ENCODE measurements at regions not wholly inside any gene's neighbourhood (a gene's known extent, or its start where the extent isn't known, plus 50 kb on each side); places are given as distances from the start of the nearest gene placed in this dataset.

GRCh38 chr10:4051641-4052151, 266.7 kb upstream of the KLF6 start:
- no peaks in the 10 kb centered on the region for H4K20me1 ChIP-seq (ENCODE audit: control insufficient read depth, extremely low read depth, insufficient read depth, low read length)
- dilution Hi-C loops (cut with MboI; ENCODE audit: extremely low pct_ligation_motif_present, low sequenced_read_pairs) = no loop called here
- peak overlapping the region; percentile 73 for H3K4me2 ChIP-seq (ENCODE audit: control insufficient read depth, extremely low read depth, insufficient read depth, low read depth, low read length)
- DNase-seq (ENCODE audit: low read depth, low spot score) = no peak
- no peak for FAIRE-seq
- H3K9ac ChIP-seq (ENCODE audit: control insufficient read depth, extremely low read depth, insufficient read depth, low read length) = no peak overlapping the region
- no peaks in the 10 kb centered on the region for H3K27me3 ChIP-seq (ENCODE audit: control insufficient read depth, extremely low read depth, insufficient read depth, low read length)
- no peak for TF ChIP-seq EZH2 (IDR thresholded peaks at IDR 0.05; ENCODE audit: low read length)
- TF ChIP-seq, protein P1, sequence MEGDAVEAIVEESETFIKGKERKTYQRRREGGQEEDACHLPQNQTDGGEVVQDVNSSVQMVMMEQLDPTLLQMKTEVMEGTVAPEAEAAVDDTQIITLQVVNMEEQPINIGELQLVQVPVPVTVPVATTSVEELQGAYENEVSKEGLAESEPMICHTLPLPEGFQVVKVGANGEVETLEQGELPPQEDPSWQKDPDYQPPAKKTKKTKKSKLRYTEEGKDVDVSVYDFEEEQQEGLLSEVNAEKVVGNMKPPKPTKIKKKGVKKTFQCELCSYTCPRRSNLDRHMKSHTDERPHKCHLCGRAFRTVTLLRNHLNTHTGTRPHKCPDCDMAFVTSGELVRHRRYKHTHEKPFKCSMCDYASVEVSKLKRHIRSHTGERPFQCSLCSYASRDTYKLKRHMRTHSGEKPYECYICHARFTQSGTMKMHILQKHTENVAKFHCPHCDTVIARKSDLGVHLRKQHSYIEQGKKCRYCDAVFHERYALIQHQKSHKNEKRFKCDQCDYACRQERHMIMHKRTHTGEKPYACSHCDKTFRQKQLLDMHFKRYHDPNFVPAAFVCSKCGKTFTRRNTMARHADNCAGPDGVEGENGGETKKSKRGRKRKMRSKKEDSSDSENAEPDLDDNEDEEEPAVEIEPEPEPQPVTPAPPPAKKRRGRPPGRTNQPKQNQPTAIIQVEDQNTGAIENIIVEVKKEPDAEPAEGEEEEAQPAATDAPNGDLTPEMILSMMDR (optimal IDR thresholded peaks at IDR 0.05 in 1 of 3, IDR thresholded peaks at IDR 0.05 in 1 of 3, conservative IDR thresholded peaks at IDR 0.05 in 1 of 3; ENCODE audit: extremely low read depth in 1 of 3, insufficient read depth in 2 of 3, low read length in 3 of 3) = no peak
- peak overlapping the region; percentile 5 for H3K27ac ChIP-seq (ENCODE audit: control insufficient read depth, insufficient read depth, low read length)
- H3K79me2 ChIP-seq (ENCODE audit: control insufficient read depth, insufficient read depth, low read length) = no peaks in the 10 kb centered on the region
- H3K4me3 ChIP-seq (ENCODE audit: control insufficient read depth in 2 of 3, extremely low read depth in 1 of 3, insufficient read depth in 2 of 3, low read depth in 1 of 3, low read length in 3 of 3) = peak overlapping the region in 1 of 3 experiments; percentile 55
- no peaks in the 10 kb centered on the region for H3K9me3 ChIP-seq (ENCODE audit: control insufficient read depth, low read depth, low read length)
- peak overlapping the region; percentile 86 for H2AFZ ChIP-seq (ENCODE audit: control insufficient read depth, low read length)
- no peaks in the 10 kb centered on the region for H3K36me3 ChIP-seq (ENCODE audit: control insufficient read depth in 2 of 2, extremely low read depth in 1 of 2, insufficient read depth in 2 of 2, low read length in 2 of 2)
- H3K9me1 ChIP-seq (ENCODE audit: control insufficient read depth, extremely low read depth, insufficient read depth, low read length) = no peaks in the 10 kb centered on the region
- no peaks in the 10 kb centered on the region for H3K4me1 ChIP-seq (ENCODE audit: control insufficient read depth, extremely low read depth, insufficient read depth, low read length)

GRCh38 chr10:4051011-4051640, 266.1 kb upstream of the KLF6 start:
- no peaks in the 10 kb centered on the region for H3K27me3 ChIP-seq (ENCODE audit: control insufficient read depth, extremely low read depth, insufficient read depth, low read length)
- H3K27ac ChIP-seq (ENCODE audit: control insufficient read depth, insufficient read depth, low read length) = peak overlapping the region; percentile 5
- peak overlapping the region in 2 of 3 experiments; percentile 33 to 55 for H3K4me3 ChIP-seq (ENCODE audit: control insufficient read depth in 2 of 3, extremely low read depth in 1 of 3, insufficient read depth in 2 of 3, low read depth in 1 of 3, low read length in 3 of 3)
- peak overlapping the region; percentile 73 for H3K4me2 ChIP-seq (ENCODE audit: control insufficient read depth, extremely low read depth, insufficient read depth, low read depth, low read length)
- H3K9me3 ChIP-seq (ENCODE audit: control insufficient read depth, low read depth, low read length) = no peaks in the 10 kb centered on the region
- H2AFZ ChIP-seq (ENCODE audit: control insufficient read depth, low read length) = peak overlapping the region; percentile 86
- H4K20me1 ChIP-seq (ENCODE audit: control insufficient read depth, extremely low read depth, insufficient read depth, low read length) = no peaks in the 10 kb centered on the region
- dilution Hi-C loops (cut with MboI; ENCODE audit: extremely low pct_ligation_motif_present, low sequenced_read_pairs) = no loop called here
- H3K36me3 ChIP-seq (ENCODE audit: control insufficient read depth in 2 of 2, extremely low read depth in 1 of 2, insufficient read depth in 2 of 2, low read length in 2 of 2) = no peaks in the 10 kb centered on the region
- H3K79me2 ChIP-seq (ENCODE audit: control insufficient read depth, insufficient read depth, low read length) = no peaks in the 10 kb centered on the region
- FAIRE-seq (peak; percentile 49), DNase-seq (ENCODE audit: low read depth, low spot score) (no peak)
- TF ChIP-seq, protein P1 (optimal IDR thresholded peaks at IDR 0.05 in 1 of 3, IDR thresholded peaks at IDR 0.05 in 1 of 3, conservative IDR thresholded peaks at IDR 0.05 in 1 of 3; ENCODE audit: extremely low read depth in 1 of 3, insufficient read depth in 2 of 3, low read length in 3 of 3) = no peak
- TF ChIP-seq EZH2 (IDR thresholded peaks at IDR 0.05; ENCODE audit: low read length) = no peak
- H3K9me1 ChIP-seq (ENCODE audit: control insufficient read depth, extremely low read depth, insufficient read depth, low read length) = no peaks in the 10 kb centered on the region
- H3K9ac ChIP-seq (ENCODE audit: control insufficient read depth, extremely low read depth, insufficient read depth, low read length) = peak overlapping the region; percentile 43
- no peaks in the 10 kb centered on the region for H3K4me1 ChIP-seq (ENCODE audit: control insufficient read depth, extremely low read depth, insufficient read depth, low read length)

All from keratinocyte (primary cell).